Dedifferentiated amniotic fluid mesenchymal stem cell (primary cell): ENCODE measurements at regions not wholly inside any gene's neighbourhood (a gene's known extent, or its start where the extent isn't known, plus 50 kb on each side); places are given as distances from the start of the nearest gene placed in this dataset.
A peak's percentile ranks its signal among the peaks of the same experiment; 100 is the strongest.

Experiments
- DNase-seq: peaks from one replicate; pipeline ENCODE4 v3.0.0-alpha.2; 2016; ENCODE audit errors: extremely low spot score

DNA sequence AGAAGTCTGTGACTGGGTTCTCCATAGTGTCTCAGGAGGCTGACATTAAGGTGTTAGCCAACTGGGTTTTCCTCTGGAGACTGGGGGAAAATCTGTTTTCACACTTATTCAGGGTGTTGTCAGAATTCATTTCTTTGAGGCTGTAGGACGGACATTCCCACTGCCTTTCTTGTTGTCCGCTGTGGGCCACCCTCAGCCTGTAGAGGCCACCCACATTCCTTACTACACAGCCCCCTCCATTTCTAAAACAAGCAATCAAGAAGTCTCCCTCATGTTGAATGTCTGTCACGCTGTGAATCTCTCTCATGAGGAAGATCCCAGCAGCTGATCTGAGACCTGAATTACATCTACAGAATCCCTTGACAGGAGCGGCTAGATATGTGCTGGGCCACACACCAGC lies 295.5 kb upstream of the RUNX1 start:
- DNase-seq: no peak

- DNase-seq: no peak
Observed at GRCh38 chr21:35343046-35343819, 294.1 kb upstream of the RUNX1 start.

- no peak for DNase-seq
Observed at GRCh38 chr21:35342440-35342839, 293.3 kb upstream of the RUNX1 start.

GRCh38 chr21:35340273-35340672 lies 291.2 kb upstream of the RUNX1 start:
- DNase-seq: no peak

GRCh38 chr21:35338881-35339632 lies 290.0 kb upstream of the RUNX1 start:
- DNase-seq: no peak

GRCh38 chr21:35338281-35338680 lies 289.2 kb upstream of the RUNX1 start:
- no peak for DNase-seq

- no peak for DNase-seq
Observed at GRCh38 chr21:35337573-35337972, 288.5 kb upstream of the RUNX1 start.

DNA sequence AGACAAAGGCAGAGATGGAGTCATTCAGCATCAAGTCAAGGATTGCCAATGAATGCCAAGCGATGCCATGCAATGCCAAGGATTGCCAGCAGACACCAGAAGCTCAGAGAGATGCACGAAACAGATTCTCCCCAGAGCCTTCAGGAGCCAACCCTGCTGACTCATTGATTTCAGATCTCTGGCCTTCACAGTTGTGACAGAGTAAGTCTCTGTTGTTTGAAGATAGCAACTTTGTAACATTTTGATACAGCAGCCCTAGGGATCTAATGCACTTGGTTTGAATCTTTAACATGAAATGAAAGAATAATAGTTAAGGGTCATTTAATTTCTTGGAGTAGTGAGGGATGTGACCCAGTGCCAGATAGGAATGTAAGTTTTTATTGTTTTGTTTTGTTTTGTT lies 287.4 kb upstream of the RUNX1 start:
- DNase-seq: no peak

GRCh38 chr21:35335951-35336446 lies 286.9 kb upstream of the RUNX1 start:
- DNase-seq: no peak

DNA sequence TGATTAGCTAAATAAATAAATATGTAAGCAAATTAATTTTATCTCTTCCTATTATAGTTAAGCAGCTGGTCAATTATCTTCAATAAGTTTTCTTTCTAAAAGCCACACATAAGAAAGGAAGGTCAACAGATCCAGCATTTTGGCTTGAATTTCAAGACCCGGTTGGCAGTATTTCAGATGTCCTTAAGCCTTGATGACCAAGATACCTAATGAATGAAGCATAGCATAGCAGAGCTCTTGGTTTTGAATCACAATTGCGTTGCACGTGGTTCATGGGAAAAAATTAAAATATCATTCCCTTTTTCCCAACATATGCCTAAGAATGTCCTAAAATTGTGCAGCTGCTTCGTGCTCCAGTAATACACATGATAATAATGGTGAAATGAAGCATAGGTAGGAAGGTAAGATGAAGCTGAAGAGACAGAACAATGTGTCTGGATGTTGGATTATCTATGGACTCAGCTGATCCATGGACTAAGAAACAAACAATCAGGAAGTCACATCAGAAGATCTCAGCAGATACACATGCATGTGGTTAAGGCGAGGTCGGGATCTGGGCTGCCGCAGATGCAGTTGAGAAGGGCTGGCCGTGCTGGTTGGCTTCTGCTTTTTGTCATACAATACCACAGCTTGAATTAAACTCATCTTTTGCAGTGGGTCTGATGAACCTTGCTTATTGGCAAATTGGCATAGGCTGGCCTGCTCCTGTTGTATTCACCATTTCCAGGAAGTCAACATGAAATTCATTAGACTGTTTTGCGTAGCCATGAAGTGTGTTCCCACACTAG lies 284.9 kb upstream of the RUNX1 start:
- DNase-seq: no peak

DNA sequence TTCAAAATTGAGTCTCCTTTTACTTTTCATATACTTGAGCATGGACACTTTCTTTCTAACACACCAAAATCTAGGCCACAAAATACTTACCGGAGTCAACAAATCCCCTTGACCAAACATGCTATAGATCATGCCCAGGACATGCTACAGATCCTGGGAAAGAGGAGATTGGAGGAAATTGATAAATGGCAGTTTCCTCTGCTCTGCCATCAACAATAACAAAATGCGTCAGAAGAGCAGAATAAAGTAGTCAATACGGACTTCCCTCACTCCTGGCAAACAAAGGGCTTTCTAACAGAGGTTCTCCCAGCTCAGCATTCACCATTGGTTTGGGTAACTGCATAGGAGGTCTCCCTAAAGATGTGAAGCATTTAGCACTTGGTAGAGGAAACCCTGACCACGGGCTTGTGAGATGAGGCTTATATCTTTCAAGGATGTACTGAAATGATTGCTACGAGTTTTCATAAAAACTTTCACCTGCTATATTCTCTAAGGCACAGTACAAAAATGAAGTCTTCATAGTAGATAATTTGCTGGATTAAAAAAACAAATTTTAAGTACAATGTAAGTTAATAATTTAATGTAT lies 283.8 kb upstream of the RUNX1 start:
- no peak for DNase-seq

DNA sequence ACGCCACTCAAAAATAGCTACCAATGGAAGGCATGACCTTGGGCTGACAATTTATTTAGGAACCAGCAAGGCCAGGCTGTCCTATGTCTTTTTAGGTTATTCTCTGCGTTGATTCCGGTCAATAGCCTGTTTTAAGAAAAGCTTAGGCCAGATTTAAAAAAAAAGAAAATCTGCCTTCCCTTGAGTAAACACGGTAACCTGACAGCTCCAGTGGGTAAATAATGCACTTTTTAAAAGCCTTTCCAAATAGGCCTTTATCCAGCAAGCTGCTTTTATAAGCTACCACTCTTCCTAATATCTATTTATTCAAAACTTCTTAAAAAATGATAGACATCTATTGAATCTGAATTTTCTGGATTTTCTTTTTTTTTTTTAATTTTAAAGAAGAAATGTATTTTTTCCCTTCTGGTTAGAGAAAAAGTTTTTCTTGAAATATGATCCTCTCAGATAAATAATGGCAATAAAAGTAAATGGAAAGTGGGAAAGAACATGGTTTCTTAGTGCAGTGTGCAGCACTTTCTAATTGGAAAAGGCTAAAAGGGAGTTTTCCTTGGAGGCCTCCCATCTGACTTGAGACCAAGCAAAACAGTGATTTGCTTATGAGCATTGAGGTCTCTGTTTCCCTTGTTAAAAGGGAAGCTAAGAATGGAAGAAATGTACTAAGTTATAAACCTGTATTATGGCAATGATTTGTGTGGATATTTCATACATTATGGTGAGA lies 281.0 kb upstream of the RUNX1 start:
- DNase-seq: no peak

- DNase-seq: no peak
Observed at GRCh38 chr21:35328856-35329455, 279.9 kb upstream of the RUNX1 start.

GRCh38 chr21:35326677-35327076 lies 277.6 kb upstream of the RUNX1 start:
- no peak for DNase-seq

GRCh38 chr21:35325953-35326352 lies 276.9 kb upstream of the RUNX1 start:
- DNase-seq: no peak

DNA sequence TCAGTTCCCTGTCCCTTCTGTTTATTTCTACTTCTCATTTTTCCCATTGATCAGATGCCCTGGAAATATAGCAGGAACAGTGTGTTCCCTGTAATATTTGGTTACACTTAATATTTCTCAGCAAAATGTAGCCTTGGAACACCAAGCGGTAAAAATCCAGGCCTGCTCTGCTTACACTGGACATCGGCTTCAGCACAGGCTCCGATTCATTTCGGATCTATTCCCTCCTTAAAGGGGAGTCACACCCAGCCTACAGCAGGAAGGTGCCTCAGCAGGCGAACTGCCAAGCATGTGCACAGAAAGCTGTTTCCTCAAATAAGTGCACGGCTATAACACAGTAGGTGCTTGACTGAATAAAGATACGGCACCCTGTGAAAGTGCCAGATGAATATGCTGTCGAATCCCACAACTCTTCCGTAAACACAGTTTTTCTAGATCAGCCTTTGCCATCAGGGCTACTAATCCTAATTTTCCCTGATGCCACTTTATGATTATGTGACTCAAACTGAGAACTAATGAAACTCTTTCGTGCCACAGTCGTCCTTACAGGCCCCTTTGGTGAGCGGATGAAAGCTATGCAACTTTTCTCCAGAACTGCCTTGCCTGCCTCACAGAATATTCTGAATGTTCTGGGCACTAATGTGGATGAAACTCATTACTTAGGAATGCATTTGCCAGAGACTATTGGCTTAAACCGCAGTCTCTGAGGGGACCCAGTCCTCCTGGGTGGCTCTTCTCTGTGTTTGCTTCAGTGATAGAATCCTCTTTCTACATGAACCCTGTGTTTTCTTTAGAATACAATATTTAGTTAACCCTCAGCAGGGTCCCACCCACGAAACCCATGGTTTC lies 275.5 kb upstream of the RUNX1 start:
- peak; percentile 86 for DNase-seq

DNA sequence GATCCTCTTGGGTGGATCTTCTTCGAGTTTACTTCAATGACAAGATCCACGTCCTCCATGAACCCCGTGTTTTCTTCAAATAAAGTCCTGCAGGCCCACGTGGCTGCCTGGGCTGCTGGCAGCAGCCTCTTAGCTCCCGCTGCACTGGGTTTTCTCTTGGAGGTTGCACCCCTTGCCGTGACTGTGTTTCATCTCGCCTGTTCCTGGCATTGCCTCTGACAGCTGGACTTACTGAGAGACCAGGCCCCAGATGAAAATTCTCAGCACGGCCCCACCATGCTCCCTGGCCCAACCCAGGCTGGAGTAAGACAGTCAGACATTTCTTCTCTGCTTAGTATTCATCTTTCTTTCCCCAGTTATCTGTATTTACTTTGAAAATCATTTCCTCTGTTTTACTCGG lies 274.8 kb upstream of the RUNX1 start:
- peak; percentile 25 for DNase-seq

- no peak for DNase-seq
Observed at GRCh38 chr21:35321322-35322200, 272.5 kb upstream of the RUNX1 start.
